Activated CD4-positive, alpha-beta T cell treated with anti-CD3 and anti-CD28 coated beads for 4 hours (primary cell): ENCODE measurements at regions not wholly inside any gene's neighbourhood (a gene's known extent, or its start where the extent isn't known, plus 50 kb on each side); places are given as distances from the start of the nearest gene placed in this dataset.

ENCODE experiments used
- DNase-seq, 2 donors: peaks; one replicate each; pipeline ENCODE4 v3.0.0-alpha.2; 2020

DNA sequence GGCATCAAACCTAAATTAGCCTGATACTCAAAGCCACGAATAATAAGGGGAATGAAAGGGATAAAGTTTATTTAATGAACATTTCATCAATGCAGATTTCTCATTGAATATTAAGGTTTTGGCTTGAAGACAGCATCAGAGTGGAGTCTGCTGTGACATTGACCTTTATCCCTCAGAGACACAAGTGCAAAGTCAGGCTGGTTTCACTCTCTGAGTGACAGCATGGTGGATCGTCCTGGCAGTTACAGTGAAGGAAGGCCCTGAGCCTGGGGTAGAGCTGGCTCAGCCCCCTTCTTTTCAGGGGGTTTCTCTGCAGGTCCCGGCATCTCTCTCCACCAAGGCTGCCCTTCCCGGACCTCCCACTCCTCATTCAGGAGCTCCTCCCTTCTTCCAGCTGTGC lies 503.1 kb downstream of the PREX1 start:
- no peak for DNase-seq

- DNase-seq, result no peak
These were observed 506.5 kb downstream of the PREX1 start for GRCh38 chr20:48321271-48321670.

GRCh38 chr20:48319943-48320584 lies 507.7 kb downstream of the PREX1 start:
- no peak for DNase-seq

DNA sequence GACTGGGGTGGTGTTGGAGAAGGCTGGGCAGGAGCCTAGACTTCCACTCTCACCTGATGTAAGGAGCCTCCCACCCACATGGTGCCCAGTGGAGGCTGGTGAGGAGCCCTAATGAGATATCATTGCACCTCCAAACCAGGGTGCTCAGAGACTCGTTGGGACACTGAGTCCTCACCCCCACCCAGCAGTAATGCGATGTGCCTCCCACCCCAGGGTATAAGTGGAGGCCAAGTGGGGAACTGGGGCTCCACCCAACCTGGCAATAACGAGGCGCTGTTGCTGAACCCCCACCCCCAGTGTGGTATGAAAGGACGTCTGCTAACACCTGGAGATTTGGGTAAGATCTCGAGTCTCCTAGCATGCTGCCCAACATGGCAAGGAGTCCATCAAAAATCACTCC lies 510.2 kb downstream of the PREX1 start:
- no peak for DNase-seq

DNA sequence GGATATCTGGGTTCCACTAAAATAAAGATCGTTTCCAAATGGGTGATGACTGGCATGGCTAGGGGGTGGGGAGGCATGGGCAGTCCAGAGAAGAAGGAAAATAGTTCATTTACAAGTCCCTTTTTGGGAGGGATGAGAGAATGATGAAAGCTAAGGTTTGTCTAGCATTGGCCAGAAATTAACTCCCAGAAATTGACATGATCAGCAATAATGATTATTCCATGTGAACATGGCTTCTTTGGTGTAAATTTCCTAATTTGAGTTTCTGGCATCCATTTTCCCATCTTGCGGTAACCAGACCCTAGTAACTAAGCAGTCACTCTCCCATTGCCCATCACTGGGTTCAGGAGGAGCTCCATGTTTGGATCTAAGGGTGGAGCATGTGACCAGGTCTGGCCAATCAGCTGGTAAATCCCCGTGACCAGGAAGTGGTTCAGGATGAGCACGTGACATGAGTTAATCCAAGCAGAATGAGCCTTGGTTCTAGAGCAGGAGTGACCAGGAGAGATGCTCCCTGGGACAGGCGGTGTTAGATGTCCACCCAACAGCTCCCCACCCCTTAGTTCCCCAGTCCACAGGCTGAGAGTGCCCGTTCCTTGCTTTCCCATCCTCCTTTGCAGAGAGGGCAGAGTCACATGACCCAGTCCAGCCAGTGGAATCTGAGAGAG lies 512.7 kb downstream of the PREX1 start:
- no peak for DNase-seq

- no peak for DNase-seq
These were observed 514.5 kb downstream of the PREX1 start for GRCh38 chr20:48313324-48313723.

DNA sequence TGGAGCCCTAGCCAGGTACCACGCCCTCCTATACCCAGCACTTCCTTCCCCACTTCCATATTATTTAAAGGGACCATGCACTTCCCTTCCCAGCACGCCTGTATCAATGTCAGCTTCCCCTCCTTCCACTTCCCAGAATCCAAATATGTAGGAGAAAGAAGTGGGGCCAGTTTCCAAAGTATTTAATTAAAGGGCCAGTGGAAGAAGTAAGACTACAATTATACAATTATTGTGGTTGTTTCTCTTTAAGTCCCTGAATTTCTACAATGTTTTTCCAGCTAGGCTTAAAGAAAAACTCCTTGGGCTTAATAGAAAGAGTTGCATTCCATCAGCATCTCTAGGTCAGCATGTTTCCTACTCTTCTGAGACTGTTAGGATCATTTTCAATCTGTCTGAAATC lies 515.8 kb downstream of the PREX1 start:
- DNase-seq, result no peak

GRCh38 chr20:48310305-48310704 lies 517.5 kb downstream of the PREX1 start:
- no peak for DNase-seq

- DNase-seq, result no peak
These were observed 518.5 kb downstream of the PREX1 start for GRCh38 chr20:48309293-48309692.

GRCh38 chr20:48308882-48309281 lies 518.9 kb downstream of the PREX1 start:
- no peak for DNase-seq

DNA sequence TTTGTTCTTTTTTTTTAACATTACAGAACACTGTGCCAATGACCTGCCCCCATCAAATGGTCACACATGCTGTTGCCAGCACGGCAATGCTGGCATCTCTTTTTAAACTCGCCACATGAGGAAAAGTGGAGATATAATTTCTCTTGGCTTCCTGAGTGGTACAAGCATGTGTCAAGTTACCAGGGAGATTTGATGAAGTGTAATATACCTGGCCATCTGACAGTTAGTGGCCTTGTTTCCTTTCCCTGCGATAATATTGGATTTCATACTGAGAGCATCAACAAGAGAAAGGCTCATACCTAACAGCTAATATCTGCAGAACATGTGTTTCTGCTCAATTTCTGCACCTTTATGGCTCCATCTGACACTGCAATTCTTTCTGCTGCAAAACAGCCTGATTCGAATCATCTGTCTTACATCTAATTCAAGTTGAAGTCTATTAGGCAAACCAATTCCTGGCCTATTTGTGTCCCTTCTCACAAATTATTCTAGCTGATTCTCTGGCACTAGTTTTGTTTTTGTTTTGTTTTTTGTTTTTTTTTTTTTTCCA lies 519.5 kb downstream of the PREX1 start:
- no peak for DNase-seq

DNA sequence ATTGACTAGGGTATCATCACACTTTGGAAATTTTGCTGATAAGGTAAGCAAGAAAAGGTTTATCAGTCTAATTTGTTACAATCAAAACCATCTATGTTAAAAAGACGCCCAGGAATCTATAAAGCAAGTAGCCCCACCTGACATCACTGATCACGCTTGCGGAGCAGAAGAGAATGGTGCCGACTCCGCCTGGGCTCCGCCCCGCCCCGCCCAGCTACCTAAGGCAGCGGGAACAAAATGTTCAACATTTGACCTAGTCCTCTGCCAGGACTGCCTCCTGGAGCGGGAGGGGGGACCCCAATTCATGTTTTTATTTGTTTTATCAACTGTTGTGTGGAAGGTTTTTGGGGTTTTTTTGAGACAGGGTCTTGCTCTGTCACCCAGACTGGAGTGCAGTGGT lies 520.5 kb downstream of the PREX1 start:
- DNase-seq, result no peak

DNA sequence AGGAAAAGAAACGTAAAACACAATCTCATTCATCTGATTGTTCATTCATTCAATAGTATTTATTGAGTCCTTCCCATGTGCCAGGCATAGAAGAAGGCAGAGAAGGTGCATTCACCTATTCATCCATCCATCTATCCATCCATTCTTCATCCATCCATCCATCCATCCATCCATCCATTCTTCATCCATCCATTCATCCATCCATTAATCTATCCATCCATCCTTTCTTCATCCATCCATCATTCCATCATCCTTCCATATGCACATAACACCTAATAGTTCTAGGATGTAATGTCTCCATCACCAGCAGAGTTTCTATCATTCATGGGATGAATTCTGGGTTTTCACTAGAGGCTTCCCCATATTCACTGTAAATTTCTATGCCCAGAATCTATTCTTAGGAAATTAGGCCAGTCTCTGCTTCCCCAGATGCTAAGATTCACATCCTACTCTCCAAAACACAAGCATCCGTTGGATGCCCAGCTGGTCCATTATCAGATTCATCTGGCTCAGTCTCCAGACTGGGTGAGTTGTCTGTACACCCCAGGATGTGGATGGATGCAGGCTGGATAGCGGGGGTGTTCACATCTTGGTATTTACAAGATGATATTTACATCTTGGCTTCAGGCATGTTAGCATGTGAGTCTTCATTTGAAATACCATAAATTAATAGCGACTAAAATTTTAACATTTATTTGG lies 517.7 kb upstream of the SULF2 start:
- no peak for DNase-seq

DNA sequence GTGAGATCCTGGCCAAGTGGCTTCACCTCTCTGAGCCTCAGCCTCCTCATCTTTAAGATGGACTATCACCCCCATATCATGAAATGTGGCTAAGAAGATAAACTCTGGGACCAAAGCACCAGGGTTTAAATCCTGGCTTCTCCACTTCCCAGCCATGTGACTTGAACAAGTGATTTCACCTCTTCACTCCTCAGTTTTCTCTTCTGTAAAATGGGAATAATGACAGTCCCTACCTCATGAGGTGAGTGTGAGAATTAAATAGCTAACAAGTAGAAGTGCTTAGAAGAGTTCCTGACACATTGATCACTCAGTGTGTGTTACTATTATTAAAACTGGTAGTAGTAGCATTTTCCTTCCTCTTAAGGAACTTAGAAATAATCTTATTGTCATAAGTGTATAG lies 516.9 kb upstream of the SULF2 start:
- no peak for DNase-seq

DNA sequence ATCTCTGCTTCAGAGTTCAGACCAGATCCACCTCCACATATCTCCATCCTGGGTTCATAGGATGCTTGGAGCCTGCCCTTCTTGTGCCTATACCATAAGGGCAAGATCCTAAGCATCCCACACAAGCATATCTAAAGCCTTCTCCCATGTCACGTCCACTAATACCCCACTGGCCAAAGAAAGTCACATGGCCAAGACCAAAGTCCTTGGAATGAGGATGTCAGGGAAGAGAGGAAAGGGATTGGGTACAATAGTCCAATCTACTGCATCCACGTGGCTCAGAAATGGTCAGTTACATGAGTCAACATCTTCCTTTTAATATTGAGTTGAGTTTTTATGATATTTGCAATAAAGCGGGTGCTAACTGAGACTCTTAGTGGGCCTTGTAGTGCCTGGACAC lies 515.9 kb upstream of the SULF2 start:
- DNase-seq, result no peak

DNA sequence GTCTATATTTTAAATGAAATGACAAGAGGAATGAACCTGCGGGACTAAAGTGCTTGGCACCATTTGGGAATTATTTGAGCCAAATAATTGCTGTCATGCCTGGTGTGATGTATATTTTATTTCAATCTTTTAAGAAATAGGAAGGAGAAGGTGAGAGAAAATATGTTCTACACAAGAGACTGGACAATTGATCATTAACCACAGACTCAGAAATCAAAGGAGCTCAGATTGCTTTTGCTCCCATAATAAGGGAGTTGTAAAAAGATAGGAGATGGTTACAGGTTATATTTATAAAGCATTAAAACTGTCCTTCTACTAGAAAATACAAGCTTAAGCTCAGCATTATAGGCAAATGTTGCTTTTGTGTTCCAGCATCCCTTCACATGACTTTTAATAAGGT lies 515.2 kb upstream of the SULF2 start:
- DNase-seq, result no peak

GRCh38 chr20:48298851-48299484 lies 513.7 kb upstream of the SULF2 start:
- DNase-seq, result no peak

DNA sequence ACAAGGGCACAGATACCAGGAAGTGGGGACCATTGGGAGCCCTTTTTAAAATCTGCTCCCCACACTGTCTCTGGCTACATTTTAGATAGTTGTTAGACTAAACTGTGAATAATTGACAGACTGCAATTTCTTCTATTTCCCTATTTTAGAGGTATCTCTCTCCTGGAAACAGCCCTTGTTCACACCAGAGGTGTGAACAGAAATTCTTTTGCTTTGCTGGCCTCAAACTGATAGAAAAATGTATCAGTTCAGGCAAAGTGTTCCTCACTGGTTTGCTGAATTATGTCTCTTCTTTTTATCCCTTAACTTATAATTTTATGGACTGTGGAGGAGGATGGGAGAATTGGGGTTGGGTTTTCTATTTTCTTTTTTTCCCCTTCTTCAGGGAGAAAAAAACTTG lies 513.2 kb upstream of the SULF2 start:
- no peak for DNase-seq

DNA sequence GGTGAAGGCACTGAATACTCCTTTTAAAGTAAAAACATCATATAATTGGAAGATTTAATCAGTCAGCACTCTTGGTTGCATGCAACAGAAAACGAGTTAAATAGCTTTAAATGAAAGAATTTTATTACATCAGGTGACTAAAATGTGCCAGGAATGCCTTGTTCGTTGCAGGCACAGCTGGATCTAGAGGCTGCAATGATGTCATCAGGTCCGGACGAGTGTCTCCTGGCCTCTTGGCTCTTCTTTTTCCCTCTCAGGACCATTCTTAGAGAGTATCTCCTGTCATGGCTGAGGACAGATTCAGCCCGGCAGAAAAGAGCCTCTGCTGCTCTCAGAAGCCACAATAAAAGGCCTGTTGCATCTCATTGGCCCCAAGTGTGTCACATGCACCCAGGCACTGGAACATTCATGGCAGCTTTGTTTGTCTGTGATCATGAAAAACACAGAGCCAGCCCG lies 510.7 kb upstream of the SULF2 start:
- DNase-seq, result no peak

GRCh38 chr20:48295445-48295903 lies 510.2 kb upstream of the SULF2 start:
- DNase-seq, result no peak

DNA sequence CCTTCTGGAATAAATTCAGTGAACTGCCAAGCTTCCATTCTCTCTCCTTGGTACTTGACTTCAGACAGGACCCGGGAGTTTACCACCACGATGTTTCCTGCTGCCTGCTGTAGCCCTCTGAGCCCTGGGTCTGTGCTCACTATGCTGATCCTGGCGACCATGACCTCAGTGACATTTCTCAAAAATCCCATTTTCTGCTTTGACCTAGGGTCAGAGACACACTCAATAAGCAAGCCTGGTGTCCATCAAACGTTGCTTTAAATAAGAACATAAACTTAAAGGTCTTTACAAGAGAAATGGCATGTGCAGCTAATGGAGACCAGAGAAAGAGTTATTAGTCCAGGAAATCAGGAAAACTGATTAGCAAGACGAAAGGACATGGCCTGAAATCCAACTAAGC lies 509.7 kb upstream of the SULF2 start:
- DNase-seq, result no peak

- DNase-seq, result no peak
These were observed 508.9 kb upstream of the SULF2 start for GRCh38 chr20:48294196-48294595.

GRCh38 chr20:48293671-48294070 lies 508.4 kb upstream of the SULF2 start:
- DNase-seq, result no peak
